ENCODE measurements at regions not wholly inside any gene's neighbourhood (a gene's known extent, or its start where the extent isn't known, plus 50 kb on each side); places are given as distances from the start of the nearest gene placed in this dataset.

- no peak overlapping the region for H2AFZ ChIP-seq (ENCODE audit: insufficient read depth, low read depth, low read length, poor library complexity, severe bottlenecking)
- H3K4me2 ChIP-seq (replicated peaks; ENCODE audit: extremely low read depth, low read length, poor library complexity, severe bottlenecking), result no peak overlapping the region
- no peak overlapping the region for H3K27ac ChIP-seq (ENCODE audit: low read depth in 1 of 2, low read length in 2 of 2)
- H4K20me1 ChIP-seq (ENCODE audit: insufficient read depth, low read length), result no peaks in the 10 kb centered on the region
- H3K9ac ChIP-seq (ENCODE audit: insufficient read depth, low read length, poor library complexity, severe bottlenecking), result no peak overlapping the region
- peaks cover 0 to 4% of the 10 kb centered on the region in 2 donors for H3K9me3 ChIP-seq (replicated peaks in 1 of 2; ENCODE audit: control insufficient read depth in 1 of 2, insufficient read depth in 1 of 2, low read length in 2 of 2)
- no peak overlapping the region for H3K27ac Mint-ChIP-seq
- no peaks in the 10 kb centered on the region for H3K36me3 ChIP-seq (replicated peaks in 1 of 2; ENCODE audit: control insufficient read depth in 1 of 2, insufficient read depth in 2 of 2, low read length in 2 of 2)
- no peak for DNase-seq
- H3K27me3 Mint-ChIP-seq (ENCODE audit: low read depth in 3 of 3), result peaks cover 0 to 2% (median 1%) of the 10 kb centered on the region in 3 donors
- no peaks in the 10 kb centered on the region for H3K36me3 Mint-ChIP-seq
- WGBS (ENCODE audit: insufficient coverage), result no CpG with 5 or more reads among the region's 2 CpGs
- H3K4me3 Mint-ChIP-seq, result no peak overlapping the region
- intact Hi-C loops (cut with micrococcal nuclease), result no loop called here
- H3K27me3 ChIP-seq (ENCODE audit: control insufficient read depth in 2 of 2, insufficient read depth in 2 of 2, low read length in 2 of 2), result no peaks in the 10 kb centered on the region
- H3K9me3 Mint-ChIP-seq, result peaks cover 0 to 9% (median 0%) of the 10 kb centered on the region in 7 donors
- H3K4me1 Mint-ChIP-seq, result no peaks in the 10 kb centered on the region
- H3K4me1 ChIP-seq (ENCODE audit: control insufficient read depth in 1 of 2, insufficient read depth in 2 of 2, low read length in 2 of 2), result no peaks in the 10 kb centered on the region
- TF ChIP-seq CTCF (IDR thresholded peaks at IDR 0.05), result no peak
- no peak overlapping the region for H3K4me3 ChIP-seq (replicated peaks in 1 of 3; ENCODE audit: low read depth in 2 of 3, low read length in 3 of 3)
- no peaks in the 10 kb centered on the region for H3K79me2 ChIP-seq (ENCODE audit: insufficient read depth, low read length)
Measured at GRCh38 chr2:221753401-221753800, 181.3 kb upstream of the EPHA4 start.

DNA sequence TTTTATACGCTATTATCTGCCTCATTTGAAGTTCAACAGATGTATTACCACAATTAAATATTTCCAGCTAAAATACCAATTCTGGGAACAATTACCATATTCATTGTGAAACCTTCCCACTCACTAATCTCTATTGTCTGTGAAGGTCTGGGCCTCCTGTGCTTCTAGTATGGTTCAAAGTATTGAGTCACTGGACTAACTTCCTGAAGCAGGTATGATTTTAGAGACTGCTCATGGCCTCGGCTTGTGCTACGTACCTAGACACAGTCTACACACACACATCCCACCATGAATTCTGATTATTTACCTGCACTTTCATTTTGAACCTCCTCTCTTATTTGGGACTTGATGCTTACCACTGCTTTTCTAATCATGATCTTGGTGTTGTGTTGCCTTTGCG lies 180.7 kb upstream of the EPHA4 start:
- H3K79me2 ChIP-seq (ENCODE audit: insufficient read depth, low read length), result no peaks in the 10 kb centered on the region
- H4K20me1 ChIP-seq (ENCODE audit: insufficient read depth, low read length), result no peaks in the 10 kb centered on the region
- no peaks in the 10 kb centered on the region for H3K36me3 Mint-ChIP-seq
- no peak overlapping the region for H3K4me3 Mint-ChIP-seq
- peaks cover 0 to 4% of the 10 kb centered on the region in 2 donors for H3K9me3 ChIP-seq (replicated peaks in 1 of 2; ENCODE audit: control insufficient read depth in 1 of 2, insufficient read depth in 1 of 2, low read length in 2 of 2)
- H3K9ac ChIP-seq (ENCODE audit: insufficient read depth, low read length, poor library complexity, severe bottlenecking), result no peak overlapping the region
- H3K27ac ChIP-seq (ENCODE audit: low read depth in 1 of 2, low read length in 2 of 2), result no peak overlapping the region
- no peak overlapping the region for H3K4me2 ChIP-seq (replicated peaks; ENCODE audit: extremely low read depth, low read length, poor library complexity, severe bottlenecking)
- H2AFZ ChIP-seq (ENCODE audit: insufficient read depth, low read depth, low read length, poor library complexity, severe bottlenecking), result no peak overlapping the region
- intact Hi-C loops (cut with micrococcal nuclease), result no loop called here
- H3K4me1 ChIP-seq (ENCODE audit: control insufficient read depth in 1 of 2, insufficient read depth in 2 of 2, low read length in 2 of 2), result no peaks in the 10 kb centered on the region
- peaks cover 0 to 9% (median 0%) of the 10 kb centered on the region in 7 donors for H3K9me3 Mint-ChIP-seq
- WGBS (ENCODE audit: insufficient coverage), result 100% methylated on average over 1 of the region's 4 CpGs
- no peaks in the 10 kb centered on the region for H3K27me3 ChIP-seq (ENCODE audit: control insufficient read depth in 2 of 2, insufficient read depth in 2 of 2, low read length in 2 of 2)
- no peaks in the 10 kb centered on the region for H3K36me3 ChIP-seq (replicated peaks in 1 of 2; ENCODE audit: control insufficient read depth in 1 of 2, insufficient read depth in 2 of 2, low read length in 2 of 2)
- H3K4me1 Mint-ChIP-seq, result no peaks in the 10 kb centered on the region
- no peak overlapping the region for H3K27ac Mint-ChIP-seq
- H3K27me3 Mint-ChIP-seq (ENCODE audit: low read depth in 3 of 3), result peaks cover 0 to 2% (median 0%) of the 10 kb centered on the region in 3 donors
- DNase-seq, result no peak
- no peak overlapping the region for H3K4me3 ChIP-seq (replicated peaks in 1 of 3; ENCODE audit: low read depth in 2 of 3, low read length in 3 of 3)
- TF ChIP-seq CTCF (IDR thresholded peaks at IDR 0.05), result no peak

Data from CD14-positive monocyte (primary cell).